Renal cortical epithelial cell (primary cell): ENCODE measurements at regions not wholly inside any gene's neighbourhood (a gene's known extent, or its start where the extent isn't known, plus 50 kb on each side); places are given as distances from the start of the nearest gene placed in this dataset.

Experiments used
- DNase-seq: peaks from one replicate; pipeline ENCODE4 v3.0.0-alpha.2; 2011; ENCODE audit warnings: low read depth

- DNase-seq: peak; percentile 4
These were observed 1323.3 kb downstream of the LRFN5 start for GRCh38 chr14:42929806-42930480.

GRCh38 chr14:42927313-42927712 is 1320.6 kb downstream of the LRFN5 start:
- DNase-seq: no peak

GRCh38 chr14:42921901-42922300 is 1315.2 kb downstream of the LRFN5 start:
- DNase-seq: no peak

- DNase-seq: no peak
These were observed 1311.9 kb downstream of the LRFN5 start for GRCh38 chr14:42918615-42919014.

- peak; percentile 4 for DNase-seq
These were observed 1305.0 kb downstream of the LRFN5 start for GRCh38 chr14:42911642-42912041.

GRCh38 chr14:42909659-42910058 is 1303.0 kb downstream of the LRFN5 start:
- no peak for DNase-seq

- no peak for DNase-seq
These were observed 1286.5 kb downstream of the LRFN5 start for GRCh38 chr14:42893183-42893582.

- DNase-seq: peak; percentile 97
These were observed 1277.4 kb downstream of the LRFN5 start for GRCh38 chr14:42884100-42884499.

GRCh38 chr14:42877716-42878115 is 1271.0 kb downstream of the LRFN5 start:
- no peak for DNase-seq

- no peak for DNase-seq
These were observed 1266.1 kb downstream of the LRFN5 start for GRCh38 chr14:42872786-42873185.

- DNase-seq: peak; percentile 84
These were observed 1263.0 kb downstream of the LRFN5 start for GRCh38 chr14:42869681-42870080.

GRCh38 chr14:42862114-42862513 is 1255.4 kb downstream of the LRFN5 start:
- no peak for DNase-seq

- DNase-seq: no peak
These were observed 1253.7 kb downstream of the LRFN5 start for GRCh38 chr14:42860371-42860770.

GRCh38 chr14:42856106-42856505 is 1249.4 kb downstream of the LRFN5 start:
- DNase-seq: no peak

GRCh38 chr14:42855085-42855484 is 1248.4 kb downstream of the LRFN5 start:
- peak; percentile 15 for DNase-seq

- DNase-seq: no peak
These were observed 1247.4 kb downstream of the LRFN5 start for GRCh38 chr14:42854061-42854460.

- no peak for DNase-seq
These were observed 1242.0 kb downstream of the LRFN5 start for GRCh38 chr14:42848652-42849051.

- DNase-seq: no peak
These were observed 1208.1 kb downstream of the LRFN5 start for GRCh38 chr14:42814817-42815216.

GRCh38 chr14:42806909-42807315 is 1200.2 kb downstream of the LRFN5 start:
- peak; percentile 25 for DNase-seq

- DNase-seq: no peak
These were observed 1197.5 kb downstream of the LRFN5 start for GRCh38 chr14:42804141-42804540.

- DNase-seq: no peak
These were observed 1195.7 kb downstream of the LRFN5 start for GRCh38 chr14:42802346-42802745.

- DNase-seq: no peak
These were observed 1185.5 kb downstream of the LRFN5 start for GRCh38 chr14:42792166-42792565.

- no peak for DNase-seq
These were observed 1176.1 kb downstream of the LRFN5 start for GRCh38 chr14:42782754-42783153.

- DNase-seq: peak; percentile 28
These were observed 1172.3 kb downstream of the LRFN5 start for GRCh38 chr14:42778984-42779383.
